ENCODE measurements at regions not wholly inside any gene's neighbourhood (a gene's known extent, or its start where the extent isn't known, plus 50 kb on each side); places are given as distances from the start of the nearest gene placed in this dataset.

- H3K4me1 ChIP-seq, result peaks cover 0 to 6% (median 3%) of the 10 kb centered on the region in 4 donors
- H3K27me3 ChIP-seq, result no peaks in the 10 kb centered on the region
- DNase-seq (ENCODE audit: extremely low spot score), result no peak
- TF ChIP-seq EP300 (IDR thresholded peaks at IDR 0.05) (no peak), POLR2AphosphoS5 (IDR thresholded peaks at IDR 0.05) (no peak), CTCF (IDR thresholded peaks at IDR 0.05) (no peak), POLR2A (IDR thresholded peaks at IDR 0.05; ENCODE audit: low read depth) (no peak)
- H3K36me3 ChIP-seq, result no peaks in the 10 kb centered on the region
- H3K4me3 ChIP-seq, result no peak overlapping the region
- peaks cover 0 to 3% (median 0%) of the 10 kb centered on the region in 4 donors for H3K9me3 ChIP-seq
- no peak overlapping the region for H3K27ac ChIP-seq (replicated peaks in 1 of 4)
- intact Hi-C loops (cut with DNase I), result no loop called here
- 100% methylated on average over 1 of the region's 1 CpG for WGBS
Measured at GRCh38 chr3:178304758-178305467, 231.3 kb upstream of the KCNMB2 start.

- no peaks in the 10 kb centered on the region for H3K27me3 ChIP-seq
- H3K4me3 ChIP-seq, result no peak overlapping the region
- peaks cover 0 to 3% (median 0%) of the 10 kb centered on the region in 4 donors for H3K9me3 ChIP-seq
- peaks cover 0 to 9% (median 3%) of the 10 kb centered on the region in 4 donors for H3K4me1 ChIP-seq
- H3K36me3 ChIP-seq, result no peaks in the 10 kb centered on the region
- DNase-seq (ENCODE audit: extremely low spot score), result no peak
- TF ChIP-seq POLR2AphosphoS5 (IDR thresholded peaks at IDR 0.05) (no peak), EP300 (IDR thresholded peaks at IDR 0.05) (no peak), CTCF (IDR thresholded peaks at IDR 0.05) (no peak), POLR2A (IDR thresholded peaks at IDR 0.05; ENCODE audit: low read depth) (no peak)
- intact Hi-C loops (cut with DNase I), result no loop called here
- no peak overlapping the region for H3K27ac ChIP-seq (replicated peaks in 1 of 4)
- 56% methylated on average over 3 of the region's 3 CpGs for WGBS
Measured at GRCh38 chr3:178306432-178307115, 229.7 kb upstream of the KCNMB2 start.

GRCh38 chr3:178308771-178309170 lies 227.5 kb upstream of the KCNMB2 start:
- Histone ChIP-seq H3K27me3 (no peaks in the 10 kb centered on the region), H3K4me3 (no peak overlapping the region), H3K4me1 (peaks cover 0 to 9% (median 3%) of the 10 kb centered on the region in 4 donors), H3K9me3 (peaks cover 0 to 3% (median 0%) of the 10 kb centered on the region in 4 donors), H3K36me3 (no peaks in the 10 kb centered on the region), H3K27ac (replicated peaks in 1 of 4) (no peak overlapping the region)
- intact Hi-C loops (cut with DNase I), result no loop called here
- DNase-seq (ENCODE audit: extremely low spot score), result no peak
- 88% methylated on average over 2 of the region's 2 CpGs for WGBS
- TF ChIP-seq POLR2AphosphoS5 (IDR thresholded peaks at IDR 0.05), result no peak
- TF ChIP-seq POLR2A (IDR thresholded peaks at IDR 0.05; ENCODE audit: low read depth), result no peak
- no peak for TF ChIP-seq EP300 (IDR thresholded peaks at IDR 0.05)

GRCh38 chr3:178310949-178311348 lies 225.3 kb upstream of the KCNMB2 start:
- Histone ChIP-seq H3K27ac (replicated peaks in 1 of 4) (no peak overlapping the region), H3K36me3 (no peaks in the 10 kb centered on the region), H3K9me3 (no peaks in the 10 kb centered on the region), H3K27me3 (no peaks in the 10 kb centered on the region), H3K4me1 (peaks cover 0 to 9% (median 3%) of the 10 kb centered on the region in 4 donors), H3K4me3 (no peak overlapping the region)
- no peak for TF ChIP-seq CTCF (IDR thresholded peaks at IDR 0.05)
- TF ChIP-seq EP300 (IDR thresholded peaks at IDR 0.05), result no peak
- TF ChIP-seq POLR2AphosphoS5 (IDR thresholded peaks at IDR 0.05), result no peak
- TF ChIP-seq POLR2A (IDR thresholded peaks at IDR 0.05; ENCODE audit: low read depth), result no peak
- no peak for DNase-seq (ENCODE audit: extremely low spot score)
- intact Hi-C loops (cut with DNase I), result no loop called here

- intact Hi-C loops (cut with DNase I), result no loop called here
- no peak for DNase-seq (ENCODE audit: extremely low spot score)
- H3K36me3 ChIP-seq, result no peaks in the 10 kb centered on the region
- H3K4me1 ChIP-seq, result peaks cover 0 to 9% (median 2%) of the 10 kb centered on the region in 4 donors
- H3K4me3 ChIP-seq, result no peak overlapping the region
- no peak overlapping the region for H3K27ac ChIP-seq (replicated peaks in 1 of 4)
- TF ChIP-seq POLR2AphosphoS5 (IDR thresholded peaks at IDR 0.05) (no peak), EP300 (IDR thresholded peaks at IDR 0.05) (no peak), CTCF (IDR thresholded peaks at IDR 0.05) (no peak), POLR2A (IDR thresholded peaks at IDR 0.05; ENCODE audit: low read depth) (no peak)
- 91% methylated on average over 1 of the region's 1 CpG for WGBS
- H3K27me3 ChIP-seq, result no peaks in the 10 kb centered on the region
- no peaks in the 10 kb centered on the region for H3K9me3 ChIP-seq
Measured at GRCh38 chr3:178313716-178314115, 222.5 kb upstream of the KCNMB2 start.
